Inferior parietal cortex (tissue), 1 donor: ENCODE measurements at regions not wholly inside any gene's neighbourhood (a gene's known extent, or its start where the extent isn't known, plus 50 kb on each side); places are given as distances from the start of the nearest gene placed in this dataset.
"Not testable (repeated sequence)": the region's sequence is repeated elsewhere in the genome, so short reads cannot be mapped to it uniquely, and the experiment has no call there.

Source experiments
- DNase-seq: peaks from one replicate; pipeline ENCODE4 v3.0.0-alpha.2; 2016; ENCODE audit errors: extremely low spot score

DNA sequence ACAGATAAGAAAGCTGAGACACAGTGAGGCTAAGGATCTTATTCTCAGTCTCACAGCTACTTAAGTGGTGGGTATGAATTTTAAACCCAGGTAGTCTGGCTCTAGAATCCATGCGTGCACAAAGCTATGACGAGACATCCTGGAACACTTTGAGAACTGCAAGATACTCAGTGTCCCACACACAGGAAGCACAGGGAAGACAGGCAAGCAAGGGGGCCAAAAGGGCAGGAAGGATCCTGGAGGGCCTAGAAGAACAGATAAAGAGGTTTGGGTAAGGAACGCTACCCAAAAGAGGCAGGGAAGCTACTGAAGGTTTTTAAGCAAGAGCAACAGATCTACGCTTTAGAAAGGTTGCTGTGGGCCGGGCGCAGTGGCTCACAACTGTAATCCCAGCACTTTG lies 99.1 kb upstream of the HES1 start:
- no peak for DNase-seq

GRCh38 chr3:194038346-194038745 lies 97.6 kb upstream of the HES1 start:
- DNase-seq: not testable (repeated sequence)

- DNase-seq: no peak
Measured at GRCh38 chr3:194038960-194039359, 97.0 kb upstream of the HES1 start.

DNA sequence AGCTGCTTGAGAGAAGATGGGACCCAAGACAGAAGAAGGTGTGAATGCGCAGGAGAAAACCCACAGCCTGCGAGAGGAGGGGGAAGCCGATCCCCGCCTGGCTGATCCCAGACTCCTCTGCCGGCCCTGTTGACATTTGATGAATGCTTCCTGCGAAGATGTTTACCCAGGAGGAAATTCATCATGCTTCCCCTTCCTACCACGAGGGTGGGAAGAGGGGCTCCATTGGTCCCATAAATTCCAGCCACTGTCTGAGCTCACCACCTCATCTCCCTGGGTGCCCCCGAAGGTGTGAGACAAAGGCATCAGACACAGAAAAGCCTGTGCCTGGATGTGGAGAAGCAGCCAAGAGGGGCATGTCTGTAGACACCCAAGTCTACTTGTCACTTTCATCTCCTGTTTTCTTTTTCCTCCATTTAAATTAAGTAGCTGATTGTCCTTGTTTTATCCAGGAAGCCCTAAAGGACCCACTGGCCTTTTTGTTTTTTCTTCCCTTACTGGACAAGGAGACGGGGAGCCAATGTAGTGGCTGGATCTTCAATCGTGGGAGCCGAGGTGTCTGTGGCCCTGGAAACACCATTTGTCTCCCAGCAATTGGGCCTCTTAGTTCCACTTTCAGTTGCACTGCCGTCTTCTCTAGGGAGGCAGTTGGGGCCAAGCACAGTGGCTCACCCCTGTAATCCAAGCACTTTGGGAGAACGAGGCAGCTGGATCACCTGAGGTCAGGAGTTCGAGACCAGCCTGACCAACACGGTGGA lies 95.3 kb upstream of the HES1 start:
- no peak for DNase-seq

DNA sequence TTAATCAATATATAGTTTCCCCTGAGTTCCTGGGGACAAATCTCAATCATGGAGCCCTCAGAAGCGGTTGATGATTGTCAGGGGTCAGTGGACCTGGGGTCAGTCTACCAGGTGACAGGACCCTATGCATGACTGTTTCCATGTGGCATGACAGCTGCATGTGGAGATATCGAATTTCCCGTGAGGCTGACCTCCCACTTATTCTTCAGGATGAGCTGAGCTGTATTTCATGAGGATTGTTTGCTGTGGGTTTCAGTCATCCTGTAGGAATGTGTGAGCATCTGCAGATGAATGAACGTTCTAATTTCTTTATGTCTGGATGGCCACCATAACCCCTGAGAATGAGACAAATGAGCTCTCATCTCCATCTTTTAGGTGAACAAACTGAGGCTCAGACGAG lies 93.0 kb upstream of the HES1 start:
- DNase-seq: no peak

DNA sequence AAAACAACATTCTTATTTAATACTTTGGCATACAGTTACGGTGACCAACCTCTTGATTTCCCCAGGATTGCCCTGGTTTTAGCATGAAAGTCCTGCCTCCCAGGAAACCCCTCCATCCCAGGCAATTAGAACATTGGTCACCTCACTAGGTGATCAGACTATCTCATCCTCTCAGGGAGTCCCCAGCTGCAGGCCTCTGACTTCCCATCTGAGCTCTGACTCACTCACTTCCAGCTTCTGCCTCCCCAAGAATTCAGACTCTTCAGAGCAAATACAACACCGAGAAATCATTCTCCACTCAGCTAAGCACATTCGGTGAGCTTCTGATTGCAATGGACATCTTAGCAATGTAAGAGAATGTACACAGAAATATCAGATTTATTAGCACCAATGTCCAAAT lies 92.4 kb upstream of the HES1 start:
- no peak for DNase-seq

DNA sequence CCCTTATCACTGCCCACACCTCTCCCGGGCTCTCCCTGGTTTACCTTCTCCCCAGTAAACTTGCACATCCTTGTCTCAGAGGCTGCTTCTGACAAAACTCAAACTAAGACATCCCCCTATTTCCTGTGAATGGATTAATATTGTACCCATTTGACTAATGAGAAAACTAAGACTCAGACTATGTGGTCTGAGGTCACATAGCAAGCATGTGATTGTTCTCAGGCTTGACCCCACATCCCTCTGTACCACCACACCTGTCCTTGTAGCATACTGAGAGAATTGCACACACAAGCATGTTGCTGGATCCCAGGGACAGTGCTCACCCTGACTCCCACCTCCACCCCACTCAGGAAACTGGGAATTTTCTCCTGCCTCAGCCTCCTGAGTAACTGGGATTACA lies 90.7 kb upstream of the HES1 start:
- DNase-seq: no peak

DNA sequence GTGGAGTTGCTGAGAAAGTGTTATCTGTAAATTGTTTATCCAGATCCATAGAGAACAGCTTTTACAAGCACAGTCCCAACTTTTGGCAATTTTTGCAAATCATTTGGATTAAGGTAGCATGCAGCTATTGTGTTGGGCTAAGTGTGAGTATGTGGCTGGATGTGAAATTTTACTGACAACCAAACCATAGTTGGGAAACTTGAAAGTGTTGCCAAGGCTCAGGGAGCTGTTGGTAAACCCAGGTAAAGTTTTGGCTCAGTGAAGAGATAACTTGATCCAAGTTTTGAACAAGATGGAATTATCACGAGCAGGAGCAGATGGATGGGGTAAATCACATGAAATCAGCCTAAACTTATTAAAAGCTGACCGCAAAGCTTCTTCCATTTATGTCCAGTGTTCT lies 90.0 kb upstream of the HES1 start:
- no peak for DNase-seq

GRCh38 chr3:194046531-194046930 lies 89.4 kb upstream of the HES1 start:
- DNase-seq: no peak

DNA sequence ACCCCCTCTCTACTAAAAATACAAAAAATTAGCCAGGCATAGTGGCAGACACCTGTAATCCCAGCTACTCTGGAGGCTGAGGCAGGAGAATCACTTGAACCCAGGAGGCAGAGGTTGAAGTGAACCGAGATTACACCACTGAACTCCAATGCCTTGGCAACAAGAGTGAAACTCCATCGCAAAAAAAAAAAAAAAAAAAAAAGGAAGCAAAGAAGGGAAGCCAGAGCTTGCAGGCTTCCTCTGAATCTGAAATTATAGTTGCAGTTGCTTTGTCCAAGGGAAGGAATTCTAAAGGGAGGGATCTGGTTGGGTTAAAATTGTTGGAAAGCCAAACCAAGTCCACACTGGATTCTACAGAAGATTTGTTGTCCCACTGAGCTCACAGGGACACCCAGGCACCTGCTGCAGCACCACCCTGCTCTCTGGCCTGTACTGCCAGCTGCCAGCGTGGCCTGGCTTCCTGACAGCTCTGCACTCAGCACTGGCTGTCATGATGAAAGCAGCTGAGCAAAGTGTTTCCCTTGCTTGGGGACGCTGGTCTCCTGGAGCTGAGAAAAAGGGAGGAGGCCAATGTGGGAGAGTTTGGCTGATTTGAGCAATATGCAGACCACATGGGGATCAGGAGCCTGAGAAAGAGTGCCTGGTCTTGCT lies 88.8 kb upstream of the HES1 start:
- peak; percentile 52 for DNase-seq

DNA sequence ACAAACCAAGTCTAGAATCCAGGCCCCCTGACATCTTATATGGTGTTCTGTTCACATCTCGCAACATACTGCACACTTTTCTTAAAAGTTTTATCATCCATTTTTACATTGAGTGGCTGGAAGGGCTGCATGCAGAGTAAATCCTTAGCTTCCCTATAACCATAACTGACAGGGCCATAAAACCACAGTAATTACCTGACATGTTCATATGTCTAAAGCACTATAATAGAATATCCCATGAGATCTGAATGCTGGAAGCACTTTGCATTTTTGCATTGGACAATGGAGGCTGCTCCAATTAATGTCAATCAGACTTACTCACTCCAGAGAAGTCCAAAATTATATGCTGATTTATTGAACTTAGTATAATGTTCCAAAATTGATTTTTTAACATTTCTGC lies 86.6 kb upstream of the HES1 start:
- no peak for DNase-seq

GRCh38 chr3:194050782-194051320 lies 85.1 kb upstream of the HES1 start:
- DNase-seq: no peak

DNA sequence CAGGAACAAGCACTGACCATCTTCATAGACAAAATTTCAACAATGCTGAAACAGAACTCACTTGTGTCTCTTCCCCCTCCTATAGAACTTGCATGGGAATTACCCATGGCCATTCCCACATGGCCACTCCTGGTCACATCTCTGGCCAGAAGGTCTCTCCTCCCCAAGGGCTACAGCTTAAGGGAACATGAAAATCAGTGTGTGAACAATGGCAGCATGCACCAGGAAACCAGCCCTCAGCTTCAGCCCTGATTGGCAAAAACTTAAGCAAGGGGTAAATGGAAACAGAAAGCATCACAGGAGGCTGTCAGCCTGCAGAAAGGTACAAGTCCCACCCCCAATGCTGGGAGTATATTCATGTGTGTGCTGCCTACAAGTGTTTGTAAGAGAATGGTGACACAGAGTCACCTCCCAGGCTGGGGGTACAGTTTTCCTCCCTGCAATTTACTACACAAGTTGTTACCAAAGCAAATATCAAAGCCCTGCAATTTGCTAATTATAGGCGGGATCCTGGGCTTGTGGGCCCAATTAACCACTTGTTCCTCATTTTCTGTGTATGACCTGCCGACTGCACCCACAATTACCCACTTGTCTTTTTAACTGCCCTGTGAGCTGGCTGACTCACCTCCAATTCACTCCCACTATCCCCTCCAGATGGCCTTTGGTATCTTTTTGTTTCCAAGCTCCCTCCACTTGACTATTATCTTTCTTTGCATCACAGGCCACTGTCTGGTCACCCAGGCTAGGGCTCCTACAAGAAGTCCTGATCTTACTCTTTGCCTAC lies 84.4 kb upstream of the HES1 start:
- DNase-seq: no peak

GRCh38 chr3:194053136-194053535 lies 82.8 kb upstream of the HES1 start:
- no peak for DNase-seq

DNA sequence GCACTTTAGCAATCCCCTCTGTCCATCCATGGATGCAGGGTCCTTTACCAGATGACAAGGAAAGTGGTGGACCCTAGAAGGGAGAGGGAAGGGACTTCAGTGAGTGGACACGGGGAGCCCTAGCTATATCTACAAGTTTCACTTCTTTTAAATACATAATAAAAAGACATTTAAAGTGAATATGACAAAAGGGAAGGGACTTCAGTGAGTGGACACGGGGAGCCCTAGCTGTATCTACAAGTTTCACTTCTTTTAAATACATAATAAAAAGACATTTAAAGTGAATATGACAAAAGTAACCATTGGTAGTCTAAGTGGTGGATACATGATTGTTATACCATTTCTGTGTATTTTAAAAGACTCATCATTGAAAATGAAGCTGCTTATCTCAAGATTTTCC lies 81.9 kb upstream of the HES1 start:
- no peak for DNase-seq

GRCh38 chr3:194054540-194054939 lies 81.4 kb upstream of the HES1 start:
- DNase-seq: no peak

DNA sequence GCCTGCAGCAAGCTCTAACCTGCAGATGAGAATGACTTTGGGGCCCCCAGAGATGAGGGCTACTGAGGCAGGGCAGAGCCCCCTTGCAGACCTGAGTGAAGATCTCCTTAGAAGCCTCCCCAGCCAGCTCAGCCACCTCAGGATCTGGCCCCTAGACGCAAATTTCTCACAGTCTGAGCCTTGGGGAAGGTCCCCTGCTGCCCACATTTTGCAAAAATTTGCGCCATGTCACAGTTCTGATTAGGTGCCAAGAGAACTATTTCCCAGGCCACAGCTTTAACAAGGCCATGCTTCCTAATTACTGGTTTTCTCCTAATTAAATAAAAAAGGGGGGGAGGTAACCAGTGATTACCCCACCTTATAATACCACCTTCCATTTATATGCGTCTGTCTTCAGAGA lies 81.0 kb upstream of the HES1 start:
- DNase-seq: no peak

GRCh38 chr3:194056323-194056722 lies 79.6 kb upstream of the HES1 start:
- not testable (repeated sequence) for DNase-seq

GRCh38 chr3:194056731-194057415 lies 79.1 kb upstream of the HES1 start:
- DNase-seq: no peak

DNA sequence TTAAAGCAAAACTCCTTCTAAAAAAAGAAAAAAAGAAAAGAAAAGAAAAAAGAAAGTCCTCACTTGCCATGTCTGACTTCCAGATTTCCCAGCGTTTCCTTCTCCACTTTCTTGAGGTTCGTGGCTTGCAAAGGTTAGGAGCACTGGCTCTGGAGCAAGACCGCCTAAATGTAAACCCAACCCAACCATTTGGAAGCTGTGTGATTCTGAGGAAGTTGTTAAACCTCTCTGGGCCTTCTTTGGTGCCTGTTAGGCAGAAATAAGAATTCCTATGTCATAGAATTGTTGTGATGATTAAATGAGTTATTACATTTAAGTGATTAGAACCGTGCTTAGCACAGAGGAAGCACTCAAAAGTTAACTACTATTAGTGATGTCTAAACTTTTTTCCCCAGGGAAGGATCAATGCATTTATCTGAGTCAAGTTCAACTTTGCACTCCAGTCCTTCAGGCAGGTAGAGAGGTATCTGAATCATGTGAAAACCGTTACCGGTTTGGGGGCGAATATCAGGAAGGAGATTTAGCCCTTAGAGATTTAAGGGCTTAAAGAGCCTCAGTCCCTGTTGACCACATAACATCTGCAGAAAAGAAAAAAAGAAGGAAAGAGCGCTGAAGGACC lies 78.3 kb upstream of the HES1 start:
- no peak for DNase-seq

GRCh38 chr3:194058189-194058571 lies 77.8 kb upstream of the HES1 start:
- no peak for DNase-seq

- DNase-seq: no peak
Measured at GRCh38 chr3:194058753-194059152, 77.2 kb upstream of the HES1 start.
